G401 (cell line): ENCODE measurements at regions not wholly inside any gene's neighbourhood (a gene's known extent, or its start where the extent isn't known, plus 50 kb on each side); places are given as distances from the start of the nearest gene placed in this dataset.
A peak's percentile ranks its signal among the peaks of the same experiment; 100 is the strongest.

Experiments used
- DNase-seq: peaks from one replicate; pipeline ENCODE4 v3.0.0-alpha.2; 2015; ENCODE audit warnings: low spot score
- in situ Hi-C: cut with HindIII; loops from 2 replicates; pipeline ENCODE4 v1.10.0; 2016; ENCODE audit warnings: low sequenced_read_pairs, mixed read lengths

DNA sequence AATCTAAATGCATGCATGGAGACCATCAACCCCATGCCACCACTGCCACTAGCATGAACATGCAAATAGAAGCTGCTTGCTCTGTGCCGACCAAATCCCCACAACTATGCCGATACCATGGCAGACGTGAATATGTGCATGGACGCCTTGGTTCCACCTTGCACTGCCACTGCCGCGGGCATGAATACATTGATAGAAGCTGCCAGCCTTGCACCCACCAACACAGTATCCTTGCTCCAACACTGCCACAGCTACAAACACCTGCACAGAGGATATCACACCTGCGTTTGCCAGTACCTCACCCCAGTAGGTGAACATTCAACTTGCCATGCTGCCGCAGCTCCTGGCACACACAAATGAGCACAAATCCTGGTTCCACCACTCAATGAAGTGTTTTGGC is 527.4 kb upstream of the REG3G start:
- DNase-seq: no peak
- in situ Hi-C loops: no loop called here

DNA sequence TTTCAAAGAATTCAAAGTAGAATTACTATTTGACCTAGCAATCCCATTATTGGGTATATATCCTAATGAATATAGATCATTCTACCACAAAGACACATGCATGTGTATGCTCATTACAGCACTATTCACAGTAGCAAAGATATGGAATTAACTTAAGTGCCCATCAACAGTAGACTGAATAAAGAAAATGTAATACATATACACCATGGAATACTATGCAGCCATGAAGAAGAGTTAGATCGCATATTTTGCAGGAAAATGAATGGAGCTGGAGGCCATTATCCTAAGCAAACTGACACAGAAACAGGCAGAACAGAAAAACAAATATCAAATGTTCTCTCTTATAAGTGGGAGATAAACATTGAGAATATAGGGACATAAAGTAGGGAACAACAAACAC is 519.2 kb upstream of the REG3G start:
- DNase-seq: no peak
- in situ Hi-C loops: no loop called here

DNA sequence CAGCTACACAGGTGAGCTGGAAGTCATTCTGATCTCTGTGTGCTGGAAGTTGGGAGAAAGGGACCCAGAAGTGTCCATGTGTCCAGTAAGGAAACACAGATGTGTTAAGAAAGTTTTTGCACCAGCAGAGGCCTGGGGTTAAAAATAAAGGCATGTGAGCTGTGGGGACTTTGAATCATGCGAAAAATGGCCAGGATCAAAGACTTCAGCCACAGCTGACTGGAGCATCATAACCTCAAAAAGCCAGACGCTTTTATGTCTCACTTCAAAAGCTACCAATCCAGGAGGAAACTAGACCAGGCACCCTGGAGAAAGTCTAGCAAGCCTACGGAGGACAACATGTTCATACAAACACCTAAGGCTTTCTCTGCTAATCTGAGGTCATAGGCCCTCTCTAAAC is 503.6 kb upstream of the REG3G start:
- DNase-seq: no peak
- in situ Hi-C loops: no loop called here

DNA sequence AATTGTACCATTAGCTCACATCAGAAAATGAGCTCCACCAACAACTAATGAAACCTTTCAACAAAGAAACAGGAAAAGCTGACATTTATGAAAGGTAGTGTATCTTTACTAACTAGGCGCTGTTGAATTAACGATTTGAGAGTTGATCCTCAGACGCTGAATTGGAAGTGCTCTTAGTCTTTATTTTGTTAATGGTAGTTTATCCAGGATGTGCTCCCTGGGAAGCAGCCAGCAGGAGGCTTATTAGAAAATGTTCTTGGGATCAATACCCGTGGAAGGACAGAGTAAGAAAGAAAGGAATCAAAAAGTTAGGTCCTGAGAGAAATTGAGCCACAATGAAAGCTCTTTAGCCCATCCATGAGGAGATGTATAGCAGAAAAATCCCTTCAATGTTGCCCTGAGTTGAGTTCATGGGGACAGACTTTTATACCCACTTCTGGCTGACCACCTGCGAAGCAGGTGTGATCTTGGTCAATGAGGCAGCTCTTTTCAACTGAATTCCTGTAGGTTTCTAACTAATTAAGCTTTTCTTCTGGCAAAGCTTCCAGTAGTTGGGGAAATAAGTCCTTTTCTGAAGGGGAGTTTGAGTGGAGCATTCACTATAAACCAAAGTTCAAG is 492.6 kb upstream of the REG3G start:
- DNase-seq: no peak
- in situ Hi-C loops: no loop called here

DNA sequence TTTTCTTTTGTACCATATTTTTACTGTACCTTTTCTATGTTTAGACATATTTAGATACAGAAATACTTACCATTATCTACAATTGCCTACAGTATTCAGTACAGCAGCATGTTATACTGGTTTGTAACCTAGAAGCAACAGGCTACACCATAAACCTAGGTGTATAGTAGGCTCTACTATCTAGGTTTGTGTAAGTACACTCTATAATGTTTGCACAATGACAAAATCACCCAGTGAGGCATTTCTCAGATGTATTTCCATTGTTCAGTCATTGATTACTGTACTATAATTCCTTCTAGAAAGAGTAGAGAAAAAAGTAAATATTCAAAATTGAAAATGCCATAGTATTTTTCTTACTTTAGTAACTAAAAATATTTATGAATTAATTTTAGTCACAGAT is 490.1 kb upstream of the REG3G start:
- DNase-seq: no peak
- in situ Hi-C loops: no loop called here

DNA sequence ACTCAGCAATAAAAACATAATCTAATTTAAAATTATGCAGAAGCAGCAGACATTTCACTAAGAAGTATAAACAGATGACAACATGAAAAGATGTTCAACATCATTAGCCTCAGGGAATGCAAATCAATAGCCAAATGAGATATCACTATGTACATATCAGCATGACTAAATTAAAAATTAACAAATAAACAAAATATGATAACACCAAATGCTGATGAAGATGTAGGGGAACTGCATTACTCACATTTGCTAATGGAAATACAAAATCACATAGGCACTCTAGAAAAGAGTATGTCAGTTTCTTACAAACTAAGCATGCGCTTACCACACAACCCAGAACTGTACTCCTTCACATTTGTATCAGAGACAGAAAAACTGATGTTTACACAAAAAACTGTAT is 487.2 kb upstream of the REG3G start:
- DNase-seq: no peak
- in situ Hi-C loops: no loop called here

DNA sequence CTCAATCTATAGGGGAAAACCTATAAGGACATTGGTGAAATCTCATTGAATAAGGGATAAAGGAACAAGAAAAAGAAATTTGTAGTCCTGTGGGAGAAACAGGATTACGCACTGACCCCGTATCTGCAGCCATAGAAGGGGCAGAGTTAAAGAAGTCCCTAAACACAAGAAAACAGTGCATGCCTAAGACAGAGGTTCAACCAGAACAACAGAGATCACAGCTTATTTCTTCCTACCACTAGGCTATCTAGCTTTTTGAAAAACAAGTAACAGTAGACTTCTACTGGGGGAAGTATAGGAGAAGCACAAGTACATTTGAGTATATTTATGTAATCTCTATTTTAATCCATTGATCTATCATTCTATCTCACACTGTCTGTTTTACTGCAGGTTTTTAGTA is 485.2 kb upstream of the REG3G start:
- in situ Hi-C loops: no loop called here

DNA sequence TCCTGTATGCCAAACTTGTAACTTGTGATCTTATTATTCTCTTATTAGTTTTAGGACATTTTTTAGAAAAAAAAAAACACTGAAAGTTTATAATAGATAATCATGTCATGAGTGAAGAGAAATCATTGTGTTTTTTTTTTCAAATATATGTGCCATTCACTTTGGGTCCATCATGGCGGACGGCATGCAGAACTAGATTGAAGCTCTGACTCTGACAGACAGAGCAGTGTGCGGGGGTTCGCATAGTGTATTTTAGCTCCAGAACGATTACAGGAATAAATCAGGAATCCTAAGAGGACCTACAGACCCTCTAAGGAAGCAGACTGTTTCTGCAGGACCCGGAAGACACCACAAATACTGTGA is 484.4 kb upstream of the REG3G start:
- in situ Hi-C loops: no loop called here
- no peak for DNase-seq

More for the DNA sequence above, 485.2 kb upstream of the REG3G start:
- no peak for DNase-seq

DNA sequence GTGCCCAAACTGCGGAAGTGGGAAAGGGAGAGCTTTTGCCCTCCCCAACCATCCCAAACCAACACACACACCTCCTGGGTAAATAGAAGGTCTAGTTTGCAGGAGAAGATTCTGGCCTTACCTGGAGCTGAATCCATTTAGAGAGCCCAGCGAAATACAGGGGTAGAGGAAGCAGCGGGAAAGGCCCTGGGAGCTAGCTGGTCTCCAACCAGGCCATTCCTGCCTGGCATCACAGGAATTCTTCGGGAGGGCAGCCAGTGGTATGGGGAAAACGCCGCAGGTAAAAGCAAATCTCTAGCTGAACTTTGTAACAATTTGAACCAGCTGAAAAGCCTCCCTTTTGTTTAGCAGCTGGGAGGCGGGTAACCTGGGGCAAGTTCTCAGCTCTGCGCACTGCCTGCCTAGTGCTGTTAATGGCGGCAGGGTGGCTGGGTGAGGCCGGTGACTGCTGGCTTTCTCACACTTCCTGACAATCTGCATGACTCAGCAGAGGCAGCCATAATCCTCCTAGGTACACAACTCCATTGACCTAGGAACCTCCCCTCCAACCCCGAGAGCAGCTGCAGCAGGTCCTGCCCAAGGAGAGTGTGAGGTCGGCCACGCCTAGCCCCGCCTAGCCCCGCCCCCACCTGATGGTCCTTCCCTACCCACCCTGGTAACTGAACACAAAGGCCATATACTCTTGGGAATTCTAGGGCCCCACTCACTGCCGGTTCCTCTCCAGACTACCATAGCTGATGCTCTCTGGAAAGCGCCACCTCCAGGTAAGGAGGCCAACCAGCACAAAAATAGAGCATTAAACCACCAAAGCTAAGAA is 483.8 kb upstream of the REG3G start:
- DNase-seq: no peak
- in situ Hi-C loops: no loop called here

DNA sequence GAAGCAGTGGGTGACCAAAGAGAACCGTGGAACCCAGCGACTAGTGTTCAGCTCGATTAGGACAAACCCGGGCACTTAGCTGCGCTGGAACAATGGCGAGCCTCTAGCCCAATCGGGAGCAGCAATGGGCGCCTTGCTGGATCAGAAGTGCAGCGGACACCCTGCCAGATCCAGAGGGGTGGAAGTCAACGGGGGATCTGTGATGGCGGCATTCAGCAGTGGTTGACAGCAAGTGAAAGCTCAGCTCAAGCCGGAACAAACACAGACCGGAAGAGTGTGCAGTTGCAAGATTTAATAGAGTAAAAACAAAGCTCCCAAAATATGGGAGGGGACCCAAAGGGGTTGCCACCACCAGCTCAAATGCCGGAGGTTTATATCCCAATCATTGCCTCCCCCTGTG is 478.7 kb upstream of the REG3G start:
- no peak for DNase-seq
- in situ Hi-C loops: no loop called here

DNA sequence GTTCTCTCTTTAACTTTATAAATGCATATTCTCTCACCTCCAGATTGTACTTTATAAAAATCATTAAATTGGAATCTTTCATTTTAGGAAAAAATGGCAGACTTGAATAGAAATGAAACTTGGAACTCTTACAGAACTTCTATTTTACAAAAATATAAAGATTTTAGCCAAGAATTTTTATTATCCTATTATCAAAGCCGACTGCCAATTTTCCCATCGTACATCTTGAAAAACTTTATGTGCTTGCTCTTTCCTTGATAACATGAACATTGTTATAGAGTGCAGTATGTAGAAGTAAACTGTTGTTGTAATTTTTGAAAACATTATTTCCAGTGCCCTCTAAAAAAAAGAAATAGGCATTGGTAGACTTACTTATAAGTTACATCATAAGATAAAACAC is 475.7 kb upstream of the REG3G start:
- in situ Hi-C loops: no loop called here
- DNase-seq: no peak

DNA sequence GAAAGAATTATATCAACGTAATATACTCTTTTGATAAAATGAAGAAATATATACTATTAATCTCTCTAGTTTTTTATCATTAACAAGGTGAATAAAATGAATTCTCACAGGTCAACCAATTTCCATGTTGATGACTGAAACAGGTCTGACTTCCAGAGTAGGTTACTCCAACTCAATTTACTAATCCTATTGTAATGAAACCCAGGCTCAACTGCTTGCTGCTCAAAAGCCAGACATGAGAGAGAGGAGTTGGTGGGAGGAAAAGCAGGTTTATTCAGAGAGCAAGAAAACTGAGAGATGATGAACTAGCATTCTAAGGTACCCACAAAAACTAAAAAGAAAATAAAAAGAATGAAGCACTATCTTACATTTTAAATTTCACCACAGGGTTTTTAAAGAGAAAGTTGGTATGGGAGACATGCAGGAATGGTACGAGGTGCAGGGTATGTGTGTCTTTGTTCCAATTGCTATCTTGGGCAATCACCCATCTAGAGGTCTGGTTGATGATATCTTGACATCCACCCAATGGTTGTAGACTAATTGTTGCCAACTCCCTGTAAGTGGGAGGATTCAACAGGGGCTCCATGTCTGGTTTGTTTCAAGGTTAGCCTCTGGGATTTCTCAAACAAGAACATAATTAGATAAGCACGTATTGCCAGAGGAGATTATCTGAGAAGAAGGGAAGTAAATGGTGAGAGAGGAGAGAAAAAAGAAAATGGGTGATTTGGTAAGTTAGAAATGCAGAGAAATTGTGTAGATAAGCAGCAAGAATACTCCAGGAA is 471.4 kb upstream of the REG3G start:
- in situ Hi-C loops: no loop called here
- DNase-seq: no peak

DNA sequence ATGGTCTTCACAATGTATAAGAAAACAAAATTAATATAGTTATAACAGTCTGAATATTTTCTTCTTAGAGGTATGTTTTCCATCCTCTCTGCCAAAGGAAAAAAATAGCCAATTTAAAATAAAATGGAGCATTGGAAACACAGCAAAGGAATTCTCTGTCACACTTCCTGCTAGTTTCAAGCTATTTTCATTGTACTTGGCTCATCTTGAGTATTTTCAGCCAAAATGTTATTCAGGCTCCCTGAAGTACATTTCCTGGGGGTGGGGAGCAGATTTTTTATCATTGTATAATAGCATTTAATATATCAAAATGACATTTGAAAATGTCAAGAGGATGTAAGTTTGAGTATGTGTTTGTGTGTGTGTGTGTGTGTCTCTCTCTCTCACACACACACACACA is 463.6 kb upstream of the REG3G start:
- in situ Hi-C loops: no loop called here
- DNase-seq: no peak

DNA sequence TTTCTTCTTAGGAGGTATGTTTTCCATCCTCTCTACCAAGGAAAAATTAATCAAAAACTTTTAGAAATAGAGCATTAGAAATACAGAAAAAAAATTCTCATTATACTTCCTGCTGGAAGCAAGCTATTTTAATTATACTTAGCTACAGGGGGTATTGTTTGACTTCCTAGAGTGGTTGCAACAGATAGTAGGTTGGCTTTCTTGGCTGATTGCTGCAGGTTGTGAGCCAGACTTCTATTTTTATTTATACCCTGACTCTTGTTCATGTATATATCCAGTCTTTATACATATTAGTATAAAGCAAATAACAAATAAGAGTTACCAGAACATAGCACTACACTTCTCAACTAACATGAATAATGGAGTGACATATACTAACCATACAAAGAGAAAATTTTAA is 460.8 kb upstream of the REG3G start:
- in situ Hi-C loops: no loop called here
- DNase-seq: peak; percentile 2

DNA sequence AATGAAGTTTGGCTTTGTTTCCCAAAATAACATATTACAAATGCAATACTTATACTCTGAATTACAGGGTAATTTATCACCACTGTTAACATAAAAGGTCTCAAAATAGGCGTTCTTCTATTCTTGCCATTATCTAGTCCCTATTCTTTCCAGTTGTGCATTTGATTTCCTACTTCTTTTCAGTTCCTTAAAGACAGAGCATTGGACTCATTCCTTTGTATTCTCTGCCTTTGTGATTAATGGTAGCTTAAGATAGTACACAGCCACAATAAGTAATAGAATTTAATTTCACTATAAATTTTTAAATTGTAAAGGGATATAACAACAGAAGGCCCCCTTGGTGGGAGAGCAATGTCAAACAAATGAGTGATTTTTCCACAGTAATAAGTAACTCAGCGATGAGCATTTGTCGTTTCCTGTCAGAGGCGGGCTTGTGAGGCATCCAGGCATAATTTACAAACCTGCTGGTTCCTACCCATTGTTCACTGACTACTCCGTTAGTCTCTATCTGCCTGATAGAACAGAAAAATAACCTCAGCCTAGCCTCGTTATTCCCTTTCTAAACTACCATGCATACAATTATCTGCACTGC is 456.6 kb upstream of the REG3G start:
- DNase-seq: no peak
- in situ Hi-C loops: no loop called here

DNA sequence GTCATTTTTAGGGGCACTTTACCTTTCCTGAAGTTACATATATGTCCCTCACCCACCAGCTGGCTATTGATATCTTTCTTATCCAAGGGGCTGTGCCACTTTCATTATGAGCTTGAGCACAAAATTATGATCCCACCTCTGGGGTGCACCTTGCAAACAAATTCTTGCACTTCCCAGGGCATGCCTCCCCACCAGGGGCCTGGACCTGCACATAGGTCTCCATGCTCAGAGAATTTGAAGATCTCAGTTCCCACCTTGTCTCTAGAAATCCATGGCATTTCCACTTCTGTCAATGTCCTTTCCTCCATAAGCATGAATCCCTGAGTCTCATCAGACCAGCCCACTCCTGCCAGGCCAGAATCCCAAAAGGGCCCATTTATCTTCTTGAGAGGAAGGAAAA is 449.1 kb upstream of the REG3G start:
- in situ Hi-C loops: no loop called here
- DNase-seq: no peak

DNA sequence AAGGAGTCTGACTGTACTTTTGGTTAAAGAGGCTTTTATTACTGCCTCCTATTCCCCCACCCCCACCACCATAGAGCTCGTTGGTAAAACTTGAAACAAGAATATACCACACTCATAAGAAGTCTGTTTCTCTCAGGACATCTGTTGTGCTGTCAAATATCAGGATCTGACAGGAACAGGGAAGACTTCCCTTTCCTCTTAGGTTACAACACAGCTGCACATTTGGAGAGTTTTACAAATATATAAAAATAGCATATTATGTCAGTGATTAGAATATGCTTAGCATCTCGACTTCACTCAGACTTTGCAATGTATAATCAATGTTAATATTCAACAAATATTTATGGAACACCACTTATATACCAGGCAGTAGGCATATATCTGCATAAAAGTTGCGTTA is 439.6 kb upstream of the REG3G start:
- no peak for DNase-seq
- in situ Hi-C loops: no loop called here

DNA sequence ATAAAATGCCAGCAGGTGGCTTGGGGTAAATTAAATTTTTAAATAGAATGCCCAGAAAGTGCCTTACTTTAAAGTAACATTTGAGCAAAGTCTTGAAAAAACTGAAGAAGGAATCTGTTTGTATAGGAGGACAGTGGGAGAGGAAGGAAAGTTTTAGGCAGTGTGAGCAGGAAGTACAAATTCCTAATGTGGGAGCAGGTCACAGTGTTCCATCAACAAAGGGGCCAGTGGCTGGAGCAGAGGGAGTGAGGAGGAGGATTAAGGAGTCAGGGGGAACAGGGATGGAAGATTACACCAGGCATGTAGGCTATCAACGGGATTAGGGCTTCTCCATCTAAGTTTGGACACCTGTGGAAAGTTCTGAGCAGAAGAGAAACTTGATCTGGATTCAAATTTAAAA is 439.2 kb upstream of the REG3G start:
- in situ Hi-C loops: no loop called here
- no peak for DNase-seq

DNA sequence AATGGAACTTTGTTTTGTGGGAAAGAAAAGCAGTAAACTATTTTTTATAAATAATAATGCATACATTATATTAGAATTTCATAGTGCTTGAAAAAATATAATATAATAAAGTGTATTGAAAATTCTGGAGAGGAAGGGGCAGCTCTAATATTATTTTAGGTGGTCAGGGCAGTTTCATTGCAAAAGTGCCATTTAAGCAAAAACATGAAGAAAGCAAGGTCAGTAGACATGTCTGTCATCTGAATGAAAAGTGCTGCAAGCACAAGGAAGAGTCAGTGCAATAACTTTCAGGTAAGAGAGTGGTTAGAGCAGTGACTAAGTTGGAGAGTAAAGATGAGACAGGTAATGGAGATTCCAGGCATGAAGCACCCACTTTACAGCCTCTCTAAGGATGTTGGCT is 435.6 kb upstream of the REG3G start:
- in situ Hi-C loops: no loop called here
- no peak for DNase-seq

DNA sequence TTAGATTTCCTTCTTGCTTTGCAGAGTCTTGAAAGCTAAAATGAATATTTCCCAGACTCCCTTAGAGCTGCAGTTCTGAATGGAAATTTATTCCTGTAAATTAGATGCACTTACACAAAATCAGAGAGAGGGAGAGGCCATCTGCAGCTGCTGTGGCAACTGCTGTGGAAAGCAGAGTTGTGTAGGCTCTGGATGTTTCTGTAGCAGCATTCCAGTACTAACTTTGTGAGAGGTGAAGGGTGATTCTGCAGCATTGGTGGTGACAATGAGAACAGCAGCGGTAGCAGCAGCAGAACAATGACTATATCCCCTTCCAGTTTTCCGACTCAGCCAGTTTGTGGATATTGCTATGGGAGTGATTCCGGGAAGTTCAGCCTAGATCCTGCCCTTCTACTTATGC is 433.0 kb upstream of the REG3G start:
- in situ Hi-C loops: no loop called here
- no peak for DNase-seq
